H9 (cell line): ENCODE measurements at regions not wholly inside any gene's neighbourhood (a gene's known extent, or its start where the extent isn't known, plus 50 kb on each side); places are given as distances from the start of the nearest gene placed in this dataset.

Experiments used
- DNase-seq: peaks from one replicate; pipeline ENCODE4 v3.0.0-alpha.2; 2017
- H2AFZ ChIP-seq: one replicate; pipeline ENCODE4 v1.6.1; 2013; ENCODE audit warnings: mild to moderate bottlenecking, low read length, control low read depth, moderate library complexity
- H2AK5ac ChIP-seq: 2 replicates; pipeline ENCODE4 v1.6.1; 2013; ENCODE audit warnings: low read length, control low read depth, mixed read lengths; ENCODE audit not compliant: insufficient read length
- H2BK120ac ChIP-seq: one replicate; pipeline ENCODE4 v1.6.1; 2013; ENCODE audit warnings: low read depth, mild to moderate bottlenecking, low read length, control low read depth, inconsistent platforms; ENCODE audit not compliant: poor library complexity, severe bottlenecking
- H2BK12ac ChIP-seq: 2 replicates; pipeline ENCODE4 v1.6.1; 2013; ENCODE audit warnings: low read length, control low read depth, mixed read lengths, low read depth; ENCODE audit not compliant: insufficient read length
- H2BK15ac ChIP-seq: 2 replicates; pipeline ENCODE4 v1.6.1; 2013; ENCODE audit warnings: low read depth, low read length, control low read depth
- H2BK20ac ChIP-seq: one replicate; pipeline ENCODE4 v1.6.1; 2013; ENCODE audit warnings: low read depth, mild to moderate bottlenecking, low read length, control low read depth, inconsistent platforms; ENCODE audit not compliant: poor library complexity, severe bottlenecking
- H2BK5ac ChIP-seq: 2 replicates; pipeline ENCODE4 v1.6.1; 2013; ENCODE audit warnings: low read length, control low read depth, mixed read lengths; ENCODE audit not compliant: insufficient read length
- H3K14ac ChIP-seq: 2 replicates; pipeline ENCODE4 v1.6.1; 2013; ENCODE audit warnings: low read length, control low read depth; ENCODE audit not compliant: insufficient read depth
- H3K18ac ChIP-seq: 2 replicates; pipeline ENCODE4 v1.6.1; 2013; ENCODE audit warnings: low read depth, mild to moderate bottlenecking, mixed read lengths, low read length, control low read depth; ENCODE audit not compliant: insufficient read length
- H3K23ac ChIP-seq: 2 replicates; pipeline ENCODE4 v1.6.1; 2013; ENCODE audit warnings: low read length, control low read depth, mixed read lengths, low read depth; ENCODE audit not compliant: insufficient read length
- H3K23me2 ChIP-seq: 2 replicates; pipeline ENCODE4 v1.6.1; 2013; ENCODE audit warnings: low read depth, mild to moderate bottlenecking, mixed read lengths, low read length, control low read depth; ENCODE audit not compliant: insufficient read length, poor library complexity, severe bottlenecking
- H3K27ac ChIP-seq: 2 replicates; pipeline ENCODE4 v1.5.1; 2013; ENCODE audit warnings: low read length, control low read depth, mixed read lengths, low read depth; ENCODE audit not compliant: insufficient read length
- H3K27me3 ChIP-seq: 2 replicates; pipeline ENCODE4 v1.6.1; 2013; ENCODE audit warnings: low read length, control low read depth, inconsistent platforms; ENCODE audit not compliant: insufficient read depth
- H3K4ac ChIP-seq: 2 replicates; pipeline ENCODE4 v1.6.1; 2013; ENCODE audit warnings: low read depth, mild to moderate bottlenecking, control low read depth, inconsistent platforms, low read length, moderate library complexity
- H3K4me1 ChIP-seq: 2 replicates; pipeline ENCODE4 v1.6.1; 2013; ENCODE audit warnings: low read length, control low read depth, inconsistent platforms; ENCODE audit not compliant: insufficient read depth
- H3K4me2 ChIP-seq: 2 replicates; pipeline ENCODE4 v1.6.1; 2013; ENCODE audit warnings: low read length, control low read depth, mixed read lengths; ENCODE audit not compliant: insufficient read length, insufficient read depth
- H3K56ac ChIP-seq: 2 replicates; pipeline ENCODE4 v1.6.1; 2013; ENCODE audit warnings: low read depth, mild to moderate bottlenecking, mixed read lengths, low read length, control low read depth; ENCODE audit not compliant: insufficient read length
- H3K79me1 ChIP-seq: 2 replicates; pipeline ENCODE4 v1.6.1; 2013; ENCODE audit warnings: low read depth, mild to moderate bottlenecking, moderate library complexity, low read length, control low read depth, inconsistent platforms; ENCODE audit not compliant: insufficient read depth, poor library complexity, severe bottlenecking
- H3K79me2 ChIP-seq: 2 replicates; pipeline ENCODE4 v1.6.1; 2013; ENCODE audit warnings: low read length, control low read depth, inconsistent platforms; ENCODE audit not compliant: insufficient read depth
- H3K9ac ChIP-seq: 2 replicates; pipeline ENCODE4 v1.6.1; 2013; ENCODE audit warnings: low read length, control low read depth, mixed read lengths; ENCODE audit not compliant: insufficient read length; ENCODE audit errors: extremely low read depth
- H3K9me3 ChIP-seq: one replicate; pipeline ENCODE4 v1.6.1; 2013; ENCODE audit warnings: low read depth, low read length, inconsistent platforms; ENCODE audit not compliant: control insufficient read depth
- H3T11ph ChIP-seq: one replicate; pipeline ENCODE4 v1.6.1; 2013; ENCODE audit warnings: mild to moderate bottlenecking, low read length, control low read depth, inconsistent platforms
- H4K20me1 ChIP-seq: one replicate; pipeline ENCODE4 v1.6.1; 2013; ENCODE audit not compliant: control insufficient read depth, insufficient read length, insufficient read depth
- H4K5ac ChIP-seq: 2 replicates; pipeline ENCODE4 v1.6.1; 2013; ENCODE audit warnings: low read depth, mild to moderate bottlenecking, mixed read lengths, low read length, control low read depth; ENCODE audit not compliant: insufficient read length
- H4K8ac ChIP-seq: replicated peaks from 2 replicates; pipeline ENCODE4 v1.6.1; 2013; ENCODE audit warnings: low read length, control low read depth, mixed read lengths, low read depth; ENCODE audit not compliant: insufficient read length
- H4K91ac ChIP-seq: 2 replicates; pipeline ENCODE4 v1.6.1; 2013; ENCODE audit warnings: low read depth, mild to moderate bottlenecking, moderate library complexity, mixed read lengths, low read length, control low read depth; ENCODE audit not compliant: insufficient read length
- H3K27ac Mint-ChIP-seq, 3 experiments: 2 replicates in 2 of 3; 3 replicates in 1 of 3; pipeline ENCODE4 v1.8.0; 2020 to 2021; ENCODE audit warnings: mixed read lengths in 3 of 3, mild to moderate bottlenecking in 1 of 3, moderate library complexity in 1 of 3
- H3K27me3 Mint-ChIP-seq: 2 replicates; pipeline ENCODE4 v1.8.0; 2021; ENCODE audit warnings: low read depth, mild to moderate bottlenecking, moderate library complexity, mixed read lengths
- H3K36me3 Mint-ChIP-seq, 3 experiments: 2 replicates in 2 of 3; 3 replicates in 1 of 3; pipeline ENCODE4 v1.8.0; 2020 to 2021; ENCODE audit warnings: low read depth in 3 of 3, mixed read lengths in 3 of 3; ENCODE audit not compliant: insufficient read depth in 1 of 3
- H3K4me1 Mint-ChIP-seq, 2 experiments: 2 replicates each; pipeline ENCODE4 v1.8.0; 2020; ENCODE audit warnings: mixed read lengths in 2 of 2
- H3K4me3 Mint-ChIP-seq, 2 experiments: 2 replicates in 1 of 2; 3 replicates in 1 of 2; pipeline ENCODE4 v1.8.0; 2020 to 2021; ENCODE audit warnings: mild to moderate bottlenecking in 2 of 2, mixed read lengths in 2 of 2, moderate library complexity in 1 of 2
- H3K9me3 Mint-ChIP-seq, 2 experiments: 2 replicates in 1 of 2; 3 replicates in 1 of 2; pipeline ENCODE4 v1.8.0; 2020; ENCODE audit warnings: mild to moderate bottlenecking in 2 of 2, mixed read lengths in 2 of 2, moderate library complexity in 1 of 2
- CTCF ChIP-seq: fragments of 200-600 bp; sonication (generic); conservative IDR thresholded peaks from 3 replicates; pipeline ENCODE4 v1.8.0; 2021; ENCODE audit warnings: antibody characterized with exemption, mild to moderate bottlenecking
- WGBS: extraction: QIAGEN DNeasy Blood & Tissue Kit; methylation state at CpG from one replicate; pipeline ENCODE4 v1.1.7; 2013; ENCODE audit warnings: missing lambda C conversion rate, low lambda C conversion rate, mixed read lengths; ENCODE audit not compliant: insufficient read length; ENCODE audit errors: extremely low coverage; 5-methylcytosine and 5-hydroxymethylcytosine counted together

- H4K91ac ChIP-seq, result no peak overlapping the region
- no peak overlapping the region for H2BK5ac ChIP-seq
- H3K4ac ChIP-seq, result no peak overlapping the region
- Mint-ChIP-seq H3K27ac (no peak overlapping the region), H3K36me3 (no peaks in the 10 kb centered on the region), H3K9me3 (no peaks in the 10 kb centered on the region), H3K4me1 (peaks cover 6 to 11% of the 10 kb centered on the region in 2 experiments), H3K4me3 (no peak overlapping the region), H3K27me3 (peaks cover 23% of the 10 kb centered on the region)
- no peak overlapping the region for H3K4me2 ChIP-seq
- no peak overlapping the region for H2BK15ac ChIP-seq
- no peak overlapping the region for H2AK5ac ChIP-seq
- no peaks in the 10 kb centered on the region for H3K4me1 ChIP-seq
- no peak overlapping the region for H3T11ph ChIP-seq
- DNase-seq, result no peak
- H3K14ac ChIP-seq, result no peak overlapping the region
- H2AFZ ChIP-seq, result no peak overlapping the region
- no peak overlapping the region for H3K27ac ChIP-seq
- H4K5ac ChIP-seq, result no peak overlapping the region
- no CpG with 5 or more reads among the region's 12 CpGs for WGBS
- H2BK12ac ChIP-seq, result no peak overlapping the region
- H3K23me2 ChIP-seq, result no peaks in the 10 kb centered on the region
- H3K9me3 ChIP-seq, result no peaks in the 10 kb centered on the region
- H3K79me1 ChIP-seq, result no peaks in the 10 kb centered on the region
- H4K8ac ChIP-seq, result no peak overlapping the region
- no peak overlapping the region for H3K56ac ChIP-seq
- H3K27me3 ChIP-seq, result no peaks in the 10 kb centered on the region
- H3K79me2 ChIP-seq, result no peaks in the 10 kb centered on the region
- H2BK20ac ChIP-seq, result no peak overlapping the region
- no peak overlapping the region for H3K9ac ChIP-seq
- TF ChIP-seq CTCF, result no peak
- H3K18ac ChIP-seq, result no peak overlapping the region
- H3K23ac ChIP-seq, result no peak overlapping the region
- no peak overlapping the region for H2BK120ac ChIP-seq
- H4K20me1 ChIP-seq, result no peaks in the 10 kb centered on the region
Measured at GRCh38 chr7:156166692-156167416, 354.6 kb upstream of the SHH start.
